ENCODE measurements at regions not wholly inside any gene's neighbourhood (a gene's known extent, or its start where the extent isn't known, plus 50 kb on each side); places are given as distances from the start of the nearest gene placed in this dataset.

- no peak for TF ChIP-seq REST (IDR thresholded peaks at IDR 0.05; ENCODE audit: low read depth)
- TF ChIP-seq TCF7L2 (IDR thresholded peaks at IDR 0.05; ENCODE audit: borderline replicate concordance, extremely low read depth, insufficient read depth, insufficient read length), result no peak
These were observed 650.0 kb upstream of the SGCD start (continued) for GRCh38 chr5:155676967-155677366.

GRCh38 chr5:155678371-155678770 is 648.6 kb upstream of the SGCD start:
- H3K4me2 ChIP-seq (ENCODE audit: low read length), result no peak overlapping the region
- peaks cover 0 to 3% of the 10 kb centered on the region in 2 experiments; a peak in 1 of 4 replicates for H3K9me3 ChIP-seq (ENCODE audit: control insufficient read depth in 1 of 2, insufficient read depth in 1 of 2, low read depth in 1 of 2, low read length in 2 of 2)
- CTCF ChIA-PET, result no interaction called here
- H3K9ac ChIP-seq (ENCODE audit: low read length), result no peak overlapping the region
- ATAC-seq, result no peak
- no peak overlapping the region for H3K27ac ChIP-seq (ENCODE audit: low read depth, low read length)
- BruUV-seq (replicated peaks), result no TSS peak
- TF ChIP-seq SP1 (IDR thresholded peaks at IDR 0.05; ENCODE audit: low read depth), result no peak
- no peak for TF ChIP-seq YY1 (IDR thresholded peaks at IDR 0.05; ENCODE audit: extremely low read depth, insufficient replicate concordance, low read depth, low read length)
- TF ChIP-seq, protein P1, sequence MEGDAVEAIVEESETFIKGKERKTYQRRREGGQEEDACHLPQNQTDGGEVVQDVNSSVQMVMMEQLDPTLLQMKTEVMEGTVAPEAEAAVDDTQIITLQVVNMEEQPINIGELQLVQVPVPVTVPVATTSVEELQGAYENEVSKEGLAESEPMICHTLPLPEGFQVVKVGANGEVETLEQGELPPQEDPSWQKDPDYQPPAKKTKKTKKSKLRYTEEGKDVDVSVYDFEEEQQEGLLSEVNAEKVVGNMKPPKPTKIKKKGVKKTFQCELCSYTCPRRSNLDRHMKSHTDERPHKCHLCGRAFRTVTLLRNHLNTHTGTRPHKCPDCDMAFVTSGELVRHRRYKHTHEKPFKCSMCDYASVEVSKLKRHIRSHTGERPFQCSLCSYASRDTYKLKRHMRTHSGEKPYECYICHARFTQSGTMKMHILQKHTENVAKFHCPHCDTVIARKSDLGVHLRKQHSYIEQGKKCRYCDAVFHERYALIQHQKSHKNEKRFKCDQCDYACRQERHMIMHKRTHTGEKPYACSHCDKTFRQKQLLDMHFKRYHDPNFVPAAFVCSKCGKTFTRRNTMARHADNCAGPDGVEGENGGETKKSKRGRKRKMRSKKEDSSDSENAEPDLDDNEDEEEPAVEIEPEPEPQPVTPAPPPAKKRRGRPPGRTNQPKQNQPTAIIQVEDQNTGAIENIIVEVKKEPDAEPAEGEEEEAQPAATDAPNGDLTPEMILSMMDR (IDR thresholded peaks at IDR 0.05 in 2 of 3, conservative IDR thresholded peaks at IDR 0.05 in 1 of 3; ENCODE audit: borderline replicate concordance in 1 of 3, insufficient read depth in 1 of 3, low read depth in 2 of 3, low read length in 2 of 3), result no peak
- no peak for TF ChIP-seq FOSL1 (IDR thresholded peaks at IDR 0.05; ENCODE audit: low read depth)
- no peak for TF ChIP-seq SIN3A (IDR thresholded peaks at IDR 0.05; ENCODE audit: low read depth)
- TF ChIP-seq ZFX (IDR thresholded peaks at IDR 0.05), result no peak
- TF ChIP-seq CBX3 (IDR thresholded peaks at IDR 0.05; ENCODE audit: low read depth), result no peak
- TF ChIP-seq, protein P2, sequence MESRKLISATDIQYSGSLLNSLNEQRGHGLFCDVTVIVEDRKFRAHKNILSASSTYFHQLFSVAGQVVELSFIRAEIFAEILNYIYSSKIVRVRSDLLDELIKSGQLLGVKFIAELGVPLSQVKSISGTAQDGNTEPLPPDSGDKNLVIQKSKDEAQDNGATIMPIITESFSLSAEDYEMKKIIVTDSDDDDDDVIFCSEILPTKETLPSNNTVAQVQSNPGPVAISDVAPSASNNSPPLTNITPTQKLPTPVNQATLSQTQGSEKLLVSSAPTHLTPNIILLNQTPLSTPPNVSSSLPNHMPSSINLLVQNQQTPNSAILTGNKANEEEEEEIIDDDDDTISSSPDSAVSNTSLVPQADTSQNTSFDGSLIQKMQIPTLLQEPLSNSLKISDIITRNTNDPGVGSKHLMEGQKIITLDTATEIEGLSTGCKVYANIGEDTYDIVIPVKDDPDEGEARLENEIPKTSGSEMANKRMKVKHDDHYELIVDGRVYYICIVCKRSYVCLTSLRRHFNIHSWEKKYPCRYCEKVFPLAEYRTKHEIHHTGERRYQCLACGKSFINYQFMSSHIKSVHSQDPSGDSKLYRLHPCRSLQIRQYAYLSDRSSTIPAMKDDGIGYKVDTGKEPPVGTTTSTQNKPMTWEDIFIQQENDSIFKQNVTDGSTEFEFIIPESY (IDR thresholded peaks at IDR 0.05; ENCODE audit: extremely low read depth, insufficient replicate concordance, low read length), result no peak
- TF ChIP-seq TCF7L2 (IDR thresholded peaks at IDR 0.05; ENCODE audit: borderline replicate concordance, extremely low read depth, insufficient read depth, insufficient read length), result no peak
- H3K36me3 ChIP-seq (ENCODE audit: control insufficient read depth in 1 of 2, insufficient read depth in 2 of 2, low read length in 2 of 2), result no peaks in the 10 kb centered on the region
- no peaks in the 10 kb centered on the region for H3K79me2 ChIP-seq (ENCODE audit: insufficient read depth, low read length)
- no peaks in the 10 kb centered on the region for H4K20me1 ChIP-seq (ENCODE audit: insufficient read depth)
- RAD21 ChIA-PET (ENCODE audit: low non-redundant PET in 1 of 2, low total read pairs in 2 of 2, uncharacterized antibody in 2 of 2, unreplicated experiment in 2 of 2), result no interaction called here
- H3K27me3 ChIP-seq (ENCODE audit: insufficient read depth, low read length), result no peaks in the 10 kb centered on the region
- H3K4me3 ChIP-seq (replicated peaks in 1 of 2; ENCODE audit: low read depth in 1 of 2, low read length in 2 of 2), result no peak overlapping the region
- POLR2A ChIA-PET, result no interaction called here
- H3K4me1 ChIP-seq (ENCODE audit: control insufficient read depth in 1 of 2, insufficient read depth in 2 of 2, low read length in 2 of 2), result no peaks in the 10 kb centered on the region
- no peak for DNase-seq (ENCODE audit: low read depth, low spot score)
- H3K9me2 ChIP-seq (ENCODE audit: insufficient read depth), result no peaks in the 10 kb centered on the region
- H2AFZ ChIP-seq (ENCODE audit: low read depth, low read length, poor library complexity, severe bottlenecking), result no peak overlapping the region
- intact Hi-C loops (cut with micrococcal nuclease), result no loop called here
